ENCODE measurements at regions not wholly inside any gene's neighbourhood (a gene's known extent, or its start where the extent isn't known, plus 50 kb on each side); places are given as distances from the start of the nearest gene placed in this dataset.

DNA sequence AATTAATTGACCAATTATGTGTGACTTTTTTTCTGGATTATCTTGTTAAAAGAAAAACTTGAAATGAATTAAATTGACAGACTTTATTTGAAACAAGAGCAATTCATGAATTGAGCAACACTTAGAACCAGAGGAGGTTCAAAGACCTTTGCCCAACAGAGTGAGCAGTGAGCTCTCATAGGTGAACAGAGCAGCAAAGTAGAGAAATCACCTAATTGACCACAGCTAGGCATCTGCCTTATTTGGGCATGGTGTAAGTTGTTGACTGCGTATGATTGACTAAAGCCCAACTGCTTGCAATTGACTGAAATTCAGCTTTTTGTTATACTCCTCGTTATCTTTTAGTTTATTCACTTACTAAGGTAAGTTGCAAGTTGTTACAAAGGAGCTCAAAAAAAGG is 1216.0 kb upstream of the ALCAM start:
- TF ChIP-seq, protein P1, sequence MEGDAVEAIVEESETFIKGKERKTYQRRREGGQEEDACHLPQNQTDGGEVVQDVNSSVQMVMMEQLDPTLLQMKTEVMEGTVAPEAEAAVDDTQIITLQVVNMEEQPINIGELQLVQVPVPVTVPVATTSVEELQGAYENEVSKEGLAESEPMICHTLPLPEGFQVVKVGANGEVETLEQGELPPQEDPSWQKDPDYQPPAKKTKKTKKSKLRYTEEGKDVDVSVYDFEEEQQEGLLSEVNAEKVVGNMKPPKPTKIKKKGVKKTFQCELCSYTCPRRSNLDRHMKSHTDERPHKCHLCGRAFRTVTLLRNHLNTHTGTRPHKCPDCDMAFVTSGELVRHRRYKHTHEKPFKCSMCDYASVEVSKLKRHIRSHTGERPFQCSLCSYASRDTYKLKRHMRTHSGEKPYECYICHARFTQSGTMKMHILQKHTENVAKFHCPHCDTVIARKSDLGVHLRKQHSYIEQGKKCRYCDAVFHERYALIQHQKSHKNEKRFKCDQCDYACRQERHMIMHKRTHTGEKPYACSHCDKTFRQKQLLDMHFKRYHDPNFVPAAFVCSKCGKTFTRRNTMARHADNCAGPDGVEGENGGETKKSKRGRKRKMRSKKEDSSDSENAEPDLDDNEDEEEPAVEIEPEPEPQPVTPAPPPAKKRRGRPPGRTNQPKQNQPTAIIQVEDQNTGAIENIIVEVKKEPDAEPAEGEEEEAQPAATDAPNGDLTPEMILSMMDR (optimal IDR thresholded peaks at IDR 0.05 in 1 of 3, IDR thresholded peaks at IDR 0.05 in 1 of 3, conservative IDR thresholded peaks at IDR 0.05 in 1 of 3; ENCODE audit: extremely low read depth in 1 of 3, insufficient read depth in 2 of 3, low read length in 3 of 3): no peak
- TF ChIP-seq EZH2 (IDR thresholded peaks at IDR 0.05; ENCODE audit: low read length): no peak
